HEK293T (cell line): ENCODE measurements at regions not wholly inside any gene's neighbourhood (a gene's known extent, or its start where the extent isn't known, plus 50 kb on each side); places are given as distances from the start of the nearest gene placed in this dataset.

ENCODE experiments used
- CTCF ChIA-PET: fragments of 350-600 bp; formaldehyde crosslinking; extraction: SDS; loops from one replicate; lab custom pipeline; 2021; ENCODE audit warnings: antibody characterized with exemption, inconsistent platforms; lab: Yijun Ruan, JAX
- POLR2A ChIA-PET: fragments of 350-600 bp; formaldehyde crosslinking; extraction: SDS; loops from one replicate; lab custom pipeline; 2020; ENCODE audit warnings: antibody characterized with exemption, inconsistent platforms; lab: Yijun Ruan, JAX
- DNase-seq: peaks from one replicate; pipeline ENCODE4 v3.0.0; 2012; ENCODE audit warnings: mixed read lengths; ENCODE audit errors: extremely low spot score
- ARNT ChIP-seq: fragments of 450-650 bp; IDR thresholded peaks from 2 replicates; pipeline ENCODE4 v1.6.1; 2017; ENCODE audit warnings: mild to moderate bottlenecking
- BHLHE40 ChIP-seq: fragments of 450-650 bp; IDR thresholded peaks from 2 replicates; pipeline ENCODE4 v1.6.1; 2016; ENCODE audit warnings: mild to moderate bottlenecking, moderate library complexity, borderline replicate concordance
- CTBP1 ChIP-seq: fragments of 450-650 bp; IDR thresholded peaks from 2 replicates; pipeline ENCODE4 v1.6.1; 2016; ENCODE audit warnings: borderline replicate concordance
- ELF4 ChIP-seq: fragments of 450-650 bp; IDR thresholded peaks from 2 replicates; pipeline ENCODE4 v1.6.1; 2017; ENCODE audit warnings: antibody characterized with exemption
- FOXA1 ChIP-seq: fragments of 450-650 bp; IDR thresholded peaks from 2 replicates; pipeline ENCODE4 v1.6.1; 2016; ENCODE audit warnings: mild to moderate bottlenecking
- FOXK2 ChIP-seq: fragments of 450-650 bp; IDR thresholded peaks from 2 replicates; pipeline ENCODE4 v1.6.1; 2016; ENCODE audit warnings: mild to moderate bottlenecking
- FOXM1 ChIP-seq: fragments of 450-650 bp; IDR thresholded peaks from 2 replicates; pipeline ENCODE4 v1.6.1; 2017; ENCODE audit warnings: mild to moderate bottlenecking, borderline replicate concordance
- HDGF ChIP-seq: fragments of 450-650 bp; IDR thresholded peaks from 2 replicates; pipeline ENCODE4 v1.6.1; 2017; ENCODE audit warnings: antibody characterized with exemption, borderline replicate concordance
- L3MBTL2 ChIP-seq: fragments of 450-650 bp; conservative IDR thresholded peaks from 2 replicates; pipeline ENCODE4 v1.6.1; 2016; ENCODE audit warnings: mild to moderate bottlenecking
- LEF1 ChIP-seq: fragments of 450-650 bp; IDR thresholded peaks from 2 replicates; pipeline ENCODE4 v1.6.1; 2017; ENCODE audit warnings: mild to moderate bottlenecking, borderline replicate concordance
- NFRKB ChIP-seq: fragments of 450-650 bp; IDR thresholded peaks from 2 replicates; pipeline ENCODE4 v1.6.1; 2016; ENCODE audit warnings: mild to moderate bottlenecking, moderate library complexity
- SP1 ChIP-seq: fragments of 450-650 bp; IDR thresholded peaks from 2 replicates; pipeline ENCODE4 v1.6.1; 2017
- SUZ12 ChIP-seq: fragments of 450-650 bp; IDR thresholded peaks from 2 replicates; pipeline ENCODE4 v1.6.1; 2016; ENCODE audit warnings: mild to moderate bottlenecking
- TARDBP ChIP-seq: fragments of 450-650 bp; IDR thresholded peaks from 2 replicates; pipeline ENCODE4 v1.6.1; 2016
- ZNF384 ChIP-seq: fragments of 450-650 bp; IDR thresholded peaks from 2 replicates; pipeline ENCODE4 v1.6.1; 2016
- TF ChIP-seq, protein P1 (sequence below): fragments of 450-650 bp; IDR thresholded peaks from 2 replicates; pipeline ENCODE4 v1.6.1; 2016

DNA sequence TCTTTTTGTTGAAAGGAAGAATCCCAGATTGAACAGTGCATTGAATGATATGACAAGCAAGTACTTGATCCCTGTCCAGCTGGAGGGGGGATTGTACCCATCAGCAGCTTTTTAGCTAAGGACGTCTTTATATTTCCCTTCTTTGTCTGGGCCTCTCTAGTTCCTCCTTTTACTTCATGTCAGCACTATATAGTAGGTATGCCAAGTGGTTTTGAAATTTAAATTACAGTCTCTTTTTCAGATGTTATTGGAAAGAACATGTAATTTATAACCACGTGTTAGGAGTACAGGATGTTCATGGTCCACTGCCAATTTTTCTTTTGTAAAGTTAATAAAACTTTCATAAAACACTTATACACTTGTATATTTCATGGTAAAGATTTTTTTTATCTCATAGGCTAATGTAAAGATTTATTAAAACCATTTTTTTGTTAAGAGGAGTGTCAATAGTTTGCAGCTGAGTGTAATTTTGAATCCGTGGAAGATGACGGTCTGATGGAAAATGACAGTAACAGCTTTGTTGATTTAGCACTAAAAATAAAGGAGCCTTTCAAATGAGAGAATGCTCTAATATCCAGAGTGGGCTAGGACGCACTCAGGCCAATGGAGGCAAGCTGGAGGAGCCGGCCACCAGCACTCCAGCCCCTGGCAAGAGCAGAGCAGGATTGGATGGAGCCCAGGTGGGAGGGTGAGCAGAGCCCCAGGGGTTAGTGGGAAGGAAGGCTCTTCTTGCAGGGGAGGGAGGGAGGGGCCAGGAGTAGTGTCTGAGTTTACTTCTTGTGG, 488.3 kb downstream of the INSC start:
- TF ChIP-seq SUZ12: no peak
- TF ChIP-seq NFRKB: no peak
- TF ChIP-seq ZNF384: no peak
- no peak for TF ChIP-seq HDGF
- TF ChIP-seq FOXK2: no peak
- TF ChIP-seq L3MBTL2: no peak
- no peak for TF ChIP-seq CTBP1
- no peak for TF ChIP-seq ARNT
- TF ChIP-seq FOXM1: no peak
- TF ChIP-seq ELF4: no peak
- TF ChIP-seq, protein P1, sequence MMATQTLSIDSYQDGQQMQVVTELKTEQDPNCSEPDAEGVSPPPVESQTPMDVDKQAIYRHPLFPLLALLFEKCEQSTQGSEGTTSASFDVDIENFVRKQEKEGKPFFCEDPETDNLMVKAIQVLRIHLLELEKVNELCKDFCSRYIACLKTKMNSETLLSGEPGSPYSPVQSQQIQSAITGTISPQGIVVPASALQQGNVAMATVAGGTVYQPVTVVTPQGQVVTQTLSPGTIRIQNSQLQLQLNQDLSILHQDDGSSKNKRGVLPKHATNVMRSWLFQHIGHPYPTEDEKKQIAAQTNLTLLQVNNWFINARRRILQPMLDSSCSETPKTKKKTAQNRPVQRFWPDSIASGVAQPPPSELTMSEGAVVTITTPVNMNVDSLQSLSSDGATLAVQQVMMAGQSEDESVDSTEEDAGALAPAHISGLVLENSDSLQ: no peak
- no peak for TF ChIP-seq FOXA1
- TF ChIP-seq BHLHE40: no peak
- no peak for TF ChIP-seq LEF1
- ChIA-PET POLR2A (no interaction called here), CTCF (no interaction called here)
- no peak for DNase-seq

DNA sequence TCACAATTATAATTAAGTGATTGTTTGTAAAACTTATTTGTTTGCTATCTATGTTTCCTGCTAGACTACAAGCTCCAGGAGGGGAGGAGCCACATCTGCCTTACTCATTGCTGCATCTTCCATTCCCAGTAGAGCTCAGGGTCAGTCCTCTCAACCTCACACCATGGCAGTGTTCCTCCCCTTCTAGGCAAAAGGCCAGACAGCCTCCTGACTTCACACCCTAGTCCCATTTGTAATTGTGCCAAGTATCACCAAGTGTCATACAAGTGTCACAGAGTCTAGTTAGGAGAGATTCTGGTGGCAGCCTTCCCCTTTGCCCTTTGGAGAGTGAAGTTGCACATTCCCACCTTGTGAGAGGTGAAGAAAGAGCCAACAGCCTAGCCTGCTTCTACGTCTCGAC, 490.4 kb downstream of the INSC start:
- no peak for DNase-seq
- ChIA-PET CTCF (no interaction called here), POLR2A (no interaction called here)
- TF ChIP-seq ZNF384: no peak
- TF ChIP-seq BHLHE40: no peak
- no peak for TF ChIP-seq SP1
- TF ChIP-seq, protein P1: no peak
- no peak for TF ChIP-seq FOXM1
- no peak for TF ChIP-seq NFRKB
- no peak for TF ChIP-seq L3MBTL2
- no peak for TF ChIP-seq ELF4
- no peak for TF ChIP-seq ARNT
- no peak for TF ChIP-seq LEF1
- TF ChIP-seq FOXA1: no peak
- TF ChIP-seq HDGF: no peak
- TF ChIP-seq CTBP1: no peak
- TF ChIP-seq TARDBP: no peak
- no peak for TF ChIP-seq SUZ12

DNA sequence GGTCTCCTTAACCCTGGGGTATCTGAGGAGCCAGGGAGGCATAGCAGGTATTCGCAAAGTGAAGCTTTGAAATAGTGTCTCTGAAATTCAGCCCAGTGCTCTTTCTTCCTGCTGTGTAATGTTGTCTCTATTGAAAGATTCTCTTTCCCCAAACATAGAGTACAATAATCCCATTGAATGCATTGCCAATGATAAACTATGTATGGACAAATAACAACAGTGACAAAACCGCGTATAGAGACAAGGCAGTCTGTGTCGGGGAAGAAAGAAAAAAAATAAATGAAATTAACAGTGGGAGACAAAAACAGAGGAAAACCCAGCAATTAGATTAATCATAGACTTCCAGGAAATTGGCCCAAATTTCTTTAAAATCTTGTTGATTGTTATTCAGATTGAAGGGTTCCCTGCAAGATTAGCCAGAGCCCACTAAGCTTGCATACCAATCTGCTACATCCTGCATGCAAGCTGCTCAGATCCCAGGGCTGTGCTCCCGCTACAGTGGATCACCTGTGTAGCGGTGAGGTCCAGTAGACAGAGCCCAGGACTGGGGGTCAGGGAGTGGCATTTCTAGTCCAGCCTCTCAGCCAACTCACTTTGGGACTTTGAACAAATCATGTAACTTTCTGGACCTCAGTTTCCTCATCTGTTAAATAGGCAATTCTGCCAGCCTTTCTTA, 492.8 kb downstream of the INSC start:
- POLR2A ChIA-PET: no interaction called here
- DNase-seq: no peak
- CTCF ChIA-PET: no interaction called here
- no peak for TF ChIP-seq ZNF384
- TF ChIP-seq BHLHE40: no peak
- no peak for TF ChIP-seq ELF4
- no peak for TF ChIP-seq CTBP1
- no peak for TF ChIP-seq FOXA1
- TF ChIP-seq SUZ12: no peak
- TF ChIP-seq FOXM1: no peak
- TF ChIP-seq FOXK2: no peak
- TF ChIP-seq, protein P1: no peak
- TF ChIP-seq LEF1: no peak
- TF ChIP-seq ARNT: no peak
- TF ChIP-seq NFRKB: no peak
- no peak for TF ChIP-seq SP1

DNA sequence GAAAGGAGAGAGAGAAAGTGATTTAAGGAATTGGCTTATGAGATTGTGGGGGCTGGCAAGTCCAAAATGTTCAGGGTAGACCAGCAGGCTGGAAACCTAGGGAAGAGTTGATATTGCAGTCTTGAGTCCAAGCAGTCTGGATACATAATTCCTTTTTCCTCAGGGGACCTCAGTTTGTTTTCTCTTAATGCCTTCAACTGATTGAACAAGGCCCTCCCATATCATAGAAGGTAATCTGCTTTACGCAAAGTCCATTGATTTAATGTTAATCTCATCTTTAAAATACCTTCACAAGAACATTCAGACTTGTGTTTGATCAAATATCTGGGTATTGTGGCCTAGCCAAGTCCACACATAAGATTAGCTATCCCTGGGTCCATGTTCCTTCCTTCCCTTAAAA, 494.7 kb downstream of the INSC start:
- ChIA-PET POLR2A (no interaction called here), CTCF (no interaction called here)
- no peak for DNase-seq
- no peak for TF ChIP-seq BHLHE40
- no peak for TF ChIP-seq ARNT
- no peak for TF ChIP-seq HDGF
- TF ChIP-seq, protein P1: no peak
- TF ChIP-seq ELF4: no peak
- TF ChIP-seq FOXK2: no peak
- TF ChIP-seq SUZ12: no peak
- TF ChIP-seq L3MBTL2: no peak
- TF ChIP-seq NFRKB: no peak
- TF ChIP-seq CTBP1: no peak
- TF ChIP-seq ZNF384: no peak
- no peak for TF ChIP-seq SP1
- no peak for TF ChIP-seq TARDBP
- TF ChIP-seq FOXA1: no peak
- no peak for TF ChIP-seq FOXM1
- no peak for TF ChIP-seq LEF1

DNA sequence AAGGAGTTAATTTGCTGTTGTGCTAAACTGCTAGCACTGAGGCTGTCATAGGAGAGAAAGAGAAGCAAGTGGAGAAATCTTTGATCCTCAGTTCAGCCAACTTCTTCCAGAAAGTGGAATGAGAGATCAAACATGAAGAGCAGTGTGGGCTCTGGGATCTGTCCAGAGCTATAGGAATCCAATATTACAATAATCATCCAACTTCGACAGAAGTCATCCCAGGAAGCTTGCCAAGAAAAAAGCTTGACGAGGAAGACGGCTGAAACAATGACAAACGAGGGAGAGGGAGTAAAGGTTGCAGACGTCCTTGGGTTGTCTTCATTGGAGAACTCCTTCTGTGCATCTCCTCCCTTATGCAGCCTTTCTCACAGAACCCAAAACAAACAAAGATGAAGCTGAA, 496.2 kb downstream of the INSC start:
- ChIA-PET CTCF (no interaction called here), POLR2A (no interaction called here)
- no peak for DNase-seq
- no peak for TF ChIP-seq ELF4
- TF ChIP-seq L3MBTL2: no peak
- TF ChIP-seq BHLHE40: no peak
- TF ChIP-seq, protein P1: no peak
- TF ChIP-seq CTBP1: no peak
- TF ChIP-seq NFRKB: no peak
- TF ChIP-seq FOXK2: no peak
- TF ChIP-seq SP1: no peak
- no peak for TF ChIP-seq TARDBP
- no peak for TF ChIP-seq FOXA1
- TF ChIP-seq ARNT: no peak
- TF ChIP-seq LEF1: no peak
- no peak for TF ChIP-seq ZNF384
- TF ChIP-seq FOXM1: no peak
- no peak for TF ChIP-seq HDGF
- TF ChIP-seq SUZ12: no peak
